ENCODE measurements at regions not wholly inside any gene's neighbourhood (a gene's known extent, or its start where the extent isn't known, plus 50 kb on each side); places are given as distances from the start of the nearest gene placed in this dataset.

GRCh38 chr18:39241534-39241933 lies 1675.9 kb upstream of the CELF4 start (continued):
- TF ChIP-seq ZNF462 (CRISPR knock-in tag; IDR thresholded peaks at IDR 0.05): no peak
- TF ChIP-seq EZH2 (IDR thresholded peaks at IDR 0.05; ENCODE audit: low read depth, unreplicated experiment): no peak
- TF ChIP-seq JUNB (IDR thresholded peaks at IDR 0.05; ENCODE audit: unreplicated experiment): no peak
- TF ChIP-seq CREB1 (CRISPR knock-in tag; IDR thresholded peaks at IDR 0.05; ENCODE audit: low read depth): no peak
- TF ChIP-seq, protein P1, sequence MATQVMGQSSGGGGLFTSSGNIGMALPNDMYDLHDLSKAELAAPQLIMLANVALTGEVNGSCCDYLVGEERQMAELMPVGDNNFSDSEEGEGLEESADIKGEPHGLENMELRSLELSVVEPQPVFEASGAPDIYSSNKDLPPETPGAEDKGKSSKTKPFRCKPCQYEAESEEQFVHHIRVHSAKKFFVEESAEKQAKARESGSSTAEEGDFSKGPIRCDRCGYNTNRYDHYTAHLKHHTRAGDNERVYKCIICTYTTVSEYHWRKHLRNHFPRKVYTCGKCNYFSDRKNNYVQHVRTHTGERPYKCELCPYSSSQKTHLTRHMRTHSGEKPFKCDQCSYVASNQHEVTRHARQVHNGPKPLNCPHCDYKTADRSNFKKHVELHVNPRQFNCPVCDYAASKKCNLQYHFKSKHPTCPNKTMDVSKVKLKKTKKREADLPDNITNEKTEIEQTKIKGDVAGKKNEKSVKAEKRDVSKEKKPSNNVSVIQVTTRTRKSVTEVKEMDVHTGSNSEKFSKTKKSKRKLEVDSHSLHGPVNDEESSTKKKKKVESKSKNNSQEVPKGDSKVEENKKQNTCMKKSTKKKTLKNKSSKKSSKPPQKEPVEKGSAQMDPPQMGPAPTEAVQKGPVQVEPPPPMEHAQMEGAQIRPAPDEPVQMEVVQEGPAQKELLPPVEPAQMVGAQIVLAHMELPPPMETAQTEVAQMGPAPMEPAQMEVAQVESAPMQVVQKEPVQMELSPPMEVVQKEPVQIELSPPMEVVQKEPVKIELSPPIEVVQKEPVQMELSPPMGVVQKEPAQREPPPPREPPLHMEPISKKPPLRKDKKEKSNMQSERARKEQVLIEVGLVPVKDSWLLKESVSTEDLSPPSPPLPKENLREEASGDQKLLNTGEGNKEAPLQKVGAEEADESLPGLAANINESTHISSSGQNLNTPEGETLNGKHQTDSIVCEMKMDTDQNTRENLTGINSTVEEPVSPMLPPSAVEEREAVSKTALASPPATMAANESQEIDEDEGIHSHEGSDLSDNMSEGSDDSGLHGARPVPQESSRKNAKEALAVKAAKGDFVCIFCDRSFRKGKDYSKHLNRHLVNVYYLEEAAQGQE (IDR thresholded peaks at IDR 0.05; ENCODE audit: unreplicated experiment): no peak
- TF ChIP-seq, protein P2, sequence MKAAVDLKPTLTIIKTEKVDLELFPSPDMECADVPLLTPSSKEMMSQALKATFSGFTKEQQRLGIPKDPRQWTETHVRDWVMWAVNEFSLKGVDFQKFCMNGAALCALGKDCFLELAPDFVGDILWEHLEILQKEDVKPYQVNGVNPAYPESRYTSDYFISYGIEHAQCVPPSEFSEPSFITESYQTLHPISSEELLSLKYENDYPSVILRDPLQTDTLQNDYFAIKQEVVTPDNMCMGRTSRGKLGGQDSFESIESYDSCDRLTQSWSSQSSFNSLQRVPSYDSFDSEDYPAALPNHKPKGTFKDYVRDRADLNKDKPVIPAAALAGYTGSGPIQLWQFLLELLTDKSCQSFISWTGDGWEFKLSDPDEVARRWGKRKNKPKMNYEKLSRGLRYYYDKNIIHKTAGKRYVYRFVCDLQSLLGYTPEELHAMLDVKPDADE (IDR thresholded peaks at IDR 0.05): no peak
- TF ChIP-seq NANOG (IDR thresholded peaks at IDR 0.05; ENCODE audit: borderline replicate concordance): no peak
- no peak for TF ChIP-seq EZH2phosphoT487 (IDR thresholded peaks at IDR 0.05; ENCODE audit: unreplicated experiment)

Measured in GM23338 (cell line).